ENCODE measurements at regions not wholly inside any gene's neighbourhood (a gene's known extent, or its start where the extent isn't known, plus 50 kb on each side); places are given as distances from the start of the nearest gene placed in this dataset.
A peak's percentile ranks its signal among the peaks of the same experiment; 100 is the strongest.

GRCh38 chr10:78629773-78630172, 439.0 kb upstream of the ZMIZ1 start:
- peaks cover 24% of the 10 kb centered on the region for H3K4me1 ChIP-seq (replicated peaks; ENCODE audit: insufficient read depth)
- BruUV-seq (replicated peaks), result no TSS peak
- ChIA-PET POLR2A (ENCODE audit: unreplicated experiment) (no interaction called here), CTCF (no interaction called here)
- intact Hi-C loops (cut with micrococcal nuclease; ENCODE audit: unreplicated experiment), result no loop called here
- H4K20me1 ChIP-seq (ENCODE audit: insufficient read depth), result no peaks in the 10 kb centered on the region
- H3K79me2 ChIP-seq (ENCODE audit: low read depth), result no peaks in the 10 kb centered on the region
- no peaks in the 10 kb centered on the region for H3K36me3 ChIP-seq (ENCODE audit: low read depth)
- no peaks in the 10 kb centered on the region for H3K27me3 ChIP-seq (ENCODE audit: insufficient read depth, low read depth)
- no peak for TF ChIP-seq CTCF (conservative IDR thresholded peaks at IDR 0.05)
- TF ChIP-seq EZH2 (IDR thresholded peaks at IDR 0.05; ENCODE audit: low read depth), result no peak
- no peak overlapping the region for H3K27ac ChIP-seq
- H3K4me2 ChIP-seq, result no peak overlapping the region
- no peaks in the 10 kb centered on the region for H3K9me2 ChIP-seq (ENCODE audit: insufficient read depth)
- no peaks in the 10 kb centered on the region for H3K9me3 ChIP-seq (ENCODE audit: insufficient read depth, low read depth)
- no peak overlapping the region for H2AFZ ChIP-seq
- H3F3A ChIP-seq (ENCODE audit: insufficient read depth, low read depth), result peaks cover 11% of the 10 kb centered on the region; the same call in 1 of the 2 replicates
- DNase-seq, result no peak
- no peak overlapping the region for H3K4me3 ChIP-seq

GRCh38 chr10:78630944-78631838, 437.6 kb upstream of the ZMIZ1 start:
- Histone ChIP-seq H3K36me3 (ENCODE audit: low read depth) (no peaks in the 10 kb centered on the region), H3F3A (ENCODE audit: insufficient read depth, low read depth) (peaks cover 8% of the 10 kb centered on the region; the same call in 1 of the 2 replicates), H3K9me2 (ENCODE audit: insufficient read depth) (no peaks in the 10 kb centered on the region), H3K4me3 (no peak overlapping the region), H3K79me2 (ENCODE audit: low read depth) (no peaks in the 10 kb centered on the region), H3K27ac (no peak overlapping the region), H2AFZ (no peak overlapping the region), H3K4me1 (replicated peaks; ENCODE audit: insufficient read depth) (peaks cover 23% of the 10 kb centered on the region), H3K4me2 (no peak overlapping the region), H3K9me3 (ENCODE audit: insufficient read depth, low read depth) (no peaks in the 10 kb centered on the region), H4K20me1 (ENCODE audit: insufficient read depth) (no peaks in the 10 kb centered on the region), H3K27me3 (ENCODE audit: insufficient read depth, low read depth) (no peaks in the 10 kb centered on the region)
- intact Hi-C loops (cut with micrococcal nuclease; ENCODE audit: unreplicated experiment), result no loop called here
- POLR2A ChIA-PET (ENCODE audit: unreplicated experiment), result no interaction called here
- CTCF ChIA-PET, result interaction anchor here (0.6 kb wide), 1 partner anchor 77 kb away, joined by 3 read pairs; no protein-coding TSS in a partner anchor
- no TSS peak for BruUV-seq (replicated peaks)
- TF ChIP-seq CTCF (conservative IDR thresholded peaks at IDR 0.05) (no peak), EZH2 (IDR thresholded peaks at IDR 0.05; ENCODE audit: low read depth) (no peak)
- DNase-seq, result no peak

DNA sequence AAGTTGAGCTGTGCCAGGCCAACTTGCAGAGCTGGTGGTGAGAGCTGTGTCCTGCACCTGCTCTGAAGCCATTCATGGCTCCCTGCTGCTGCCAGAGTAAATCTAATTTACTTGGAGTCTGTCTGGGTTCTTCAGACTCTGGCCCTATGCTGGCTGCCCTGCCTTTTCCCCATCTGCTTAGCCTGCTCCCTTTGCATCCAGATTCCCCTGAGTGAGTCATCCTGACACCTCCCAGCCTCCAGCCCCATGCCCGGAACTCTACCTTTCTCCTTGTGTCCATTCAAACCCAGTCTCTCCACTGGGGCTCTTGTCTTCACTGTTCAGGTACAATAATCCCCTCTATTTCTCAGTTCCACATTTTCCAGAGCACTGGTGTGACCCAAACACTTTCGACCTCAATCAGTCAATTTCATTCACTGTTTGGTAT, 434.4 kb upstream of the ZMIZ1 start:
- intact Hi-C loops (cut with micrococcal nuclease; ENCODE audit: unreplicated experiment), result no loop called here
- no TSS peak for BruUV-seq (replicated peaks)
- H3K4me3 ChIP-seq, result no peak overlapping the region
- no peaks in the 10 kb centered on the region for H3K9me3 ChIP-seq (ENCODE audit: insufficient read depth, low read depth)
- CTCF ChIA-PET, result no interaction called here
- H3F3A ChIP-seq (ENCODE audit: insufficient read depth, low read depth), result peaks cover 8% of the 10 kb centered on the region; the same call in 1 of the 2 replicates
- no peaks in the 10 kb centered on the region for H3K79me2 ChIP-seq (ENCODE audit: low read depth)
- peak overlapping the region; percentile 37 for H3K4me2 ChIP-seq
- no peak overlapping the region for H2AFZ ChIP-seq
- H3K27ac ChIP-seq, result no peak overlapping the region
- H3K27me3 ChIP-seq (ENCODE audit: insufficient read depth, low read depth), result no peaks in the 10 kb centered on the region
- TF ChIP-seq CTCF (conservative IDR thresholded peaks at IDR 0.05), result no peak
- TF ChIP-seq EZH2 (IDR thresholded peaks at IDR 0.05; ENCODE audit: low read depth), result no peak
- no peaks in the 10 kb centered on the region for H3K9me2 ChIP-seq (ENCODE audit: insufficient read depth)
- H4K20me1 ChIP-seq (ENCODE audit: insufficient read depth), result no peaks in the 10 kb centered on the region
- H3K36me3 ChIP-seq (ENCODE audit: low read depth), result no peaks in the 10 kb centered on the region
- peaks cover 14% of the 10 kb centered on the region for H3K4me1 ChIP-seq (replicated peaks; ENCODE audit: insufficient read depth)
- POLR2A ChIA-PET (ENCODE audit: unreplicated experiment), result no interaction called here
- DNase-seq, result peak; percentile 46 to 53

Data from PC-9 (cell line).